COR-L47 (cell line): ENCODE measurements at regions not wholly inside any gene's neighbourhood (a gene's known extent, or its start where the extent isn't known, plus 50 kb on each side); places are given as distances from the start of the nearest gene placed in this dataset.
A peak's percentile ranks its signal among the peaks of the same experiment; 100 is the strongest.

Experiments
- DNase-seq: peaks from one replicate; lab custom pipeline; 2025; lab: John Stamatoyannopoulos, UW

DNA sequence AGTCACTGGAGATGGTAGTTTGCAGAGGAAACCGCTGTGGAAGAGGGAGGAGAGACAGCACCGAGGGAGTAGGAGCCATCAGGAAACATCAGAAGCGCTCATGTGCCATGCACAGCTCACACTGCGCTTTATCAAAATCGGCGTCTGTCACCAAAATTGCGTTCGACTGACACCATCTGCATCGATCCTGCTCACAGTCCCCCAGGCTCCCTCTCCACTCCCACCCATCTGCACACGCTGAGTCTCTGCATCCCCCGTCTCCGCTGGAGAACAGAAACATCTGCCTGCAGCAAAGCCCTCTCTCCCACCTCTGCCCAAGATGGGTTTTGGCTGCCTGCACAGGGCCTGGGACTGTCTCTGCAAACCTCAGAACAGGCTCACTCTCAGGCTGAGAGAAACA, 187.5 kb upstream of the RPL38 start:
- DNase-seq = no peak

- no peak for DNase-seq
Measured at GRCh38 chr17:74016461-74016860, 187.0 kb upstream of the RPL38 start.

DNA sequence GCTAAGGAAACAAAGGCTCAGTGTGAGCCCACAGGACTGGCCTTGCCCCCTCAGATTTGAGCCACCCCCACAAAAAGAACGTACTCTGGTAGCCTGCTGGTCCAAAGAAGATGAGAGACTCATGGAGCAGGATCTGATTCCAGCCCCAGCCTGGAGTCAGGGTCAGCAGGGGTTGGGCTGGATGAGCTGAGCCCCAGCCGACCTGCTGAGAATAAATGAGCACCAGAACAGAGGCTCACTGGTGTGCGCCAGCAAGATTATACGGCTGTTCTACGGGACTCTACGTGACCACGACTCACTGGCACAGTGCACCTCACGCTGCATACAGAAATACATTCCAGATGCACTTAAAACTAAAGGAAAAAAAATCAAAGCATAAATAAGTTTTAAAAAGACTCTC, 186.0 kb upstream of the RPL38 start:
- no peak for DNase-seq

GRCh38 chr17:74018115-74018514, 185.4 kb upstream of the RPL38 start:
- DNase-seq = no peak

DNA sequence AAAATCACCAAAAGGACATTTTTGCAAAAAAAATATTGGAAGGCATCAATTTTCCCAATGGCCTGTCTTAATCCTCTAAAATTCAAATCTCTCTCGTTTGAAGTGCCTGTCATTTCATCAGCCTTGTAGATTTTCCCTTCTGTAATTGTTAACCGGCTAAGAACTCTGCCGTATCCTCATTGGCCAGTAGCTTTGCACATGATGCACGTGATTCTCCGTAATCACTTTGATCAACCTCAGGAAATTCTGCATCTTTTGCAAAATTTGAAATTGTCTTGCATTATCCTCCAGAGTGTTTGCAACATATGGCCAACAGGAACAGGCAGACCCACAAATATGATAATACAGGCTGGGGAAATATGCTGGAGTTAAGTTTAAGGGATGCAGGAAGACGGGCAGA, 184.2 kb upstream of the RPL38 start:
- DNase-seq = no peak

GRCh38 chr17:74019860-74020259, 183.6 kb upstream of the RPL38 start:
- no peak for DNase-seq

GRCh38 chr17:74020522-74020921, 183.0 kb upstream of the RPL38 start:
- no peak for DNase-seq

DNA sequence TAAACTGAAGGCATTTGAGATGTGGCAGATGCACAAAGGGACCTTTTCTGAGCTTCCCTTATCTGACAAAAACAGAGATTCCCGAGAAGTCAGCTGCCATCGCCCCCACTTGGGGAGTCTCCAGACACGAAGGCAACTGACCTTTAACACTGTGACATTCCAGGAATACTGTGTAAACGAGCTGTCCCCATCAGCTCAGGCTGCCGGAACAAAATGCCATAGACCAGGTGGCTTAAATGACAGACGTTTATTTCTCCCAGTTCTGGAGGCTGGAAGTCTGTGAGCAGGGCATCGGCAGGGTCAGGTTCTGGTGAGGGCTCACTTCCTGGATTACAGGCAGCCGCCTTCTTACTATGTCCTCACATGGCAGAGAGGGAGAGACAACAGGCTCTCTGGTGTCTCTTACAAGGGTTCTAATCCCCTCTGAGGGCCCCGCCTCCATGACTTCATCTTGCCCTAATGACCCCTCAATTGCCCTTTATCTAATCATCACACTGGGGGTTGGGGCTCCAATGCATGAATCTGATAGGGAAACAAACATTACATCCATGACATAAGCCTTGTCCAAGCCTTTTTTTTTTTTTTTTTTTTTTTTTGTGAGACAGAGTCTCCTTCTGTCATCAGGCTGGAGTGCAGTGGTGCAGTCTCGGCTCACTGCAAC, 178.5 kb upstream of the RPL38 start:
- no peak for DNase-seq

DNA sequence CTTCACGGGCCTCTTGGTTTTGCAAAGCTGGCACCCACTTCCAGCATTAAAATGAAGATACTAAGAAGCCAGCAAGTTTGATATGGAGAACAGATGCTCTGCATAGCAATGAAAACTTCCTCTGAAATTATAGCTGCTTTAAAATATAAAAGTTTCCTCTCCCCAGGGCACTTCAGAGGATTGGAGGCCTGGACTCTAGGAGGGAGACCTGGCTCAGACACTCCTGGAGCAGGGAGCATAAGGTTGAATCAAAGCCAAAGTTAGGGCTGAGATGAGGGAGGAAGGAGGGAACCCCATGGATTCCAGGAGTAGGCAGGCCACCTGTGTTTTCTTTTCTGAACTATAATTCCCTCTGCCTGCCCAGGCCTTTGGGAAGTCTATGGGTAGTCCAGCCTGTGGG, 176.0 kb upstream of the RPL38 start:
- no peak for DNase-seq

DNA sequence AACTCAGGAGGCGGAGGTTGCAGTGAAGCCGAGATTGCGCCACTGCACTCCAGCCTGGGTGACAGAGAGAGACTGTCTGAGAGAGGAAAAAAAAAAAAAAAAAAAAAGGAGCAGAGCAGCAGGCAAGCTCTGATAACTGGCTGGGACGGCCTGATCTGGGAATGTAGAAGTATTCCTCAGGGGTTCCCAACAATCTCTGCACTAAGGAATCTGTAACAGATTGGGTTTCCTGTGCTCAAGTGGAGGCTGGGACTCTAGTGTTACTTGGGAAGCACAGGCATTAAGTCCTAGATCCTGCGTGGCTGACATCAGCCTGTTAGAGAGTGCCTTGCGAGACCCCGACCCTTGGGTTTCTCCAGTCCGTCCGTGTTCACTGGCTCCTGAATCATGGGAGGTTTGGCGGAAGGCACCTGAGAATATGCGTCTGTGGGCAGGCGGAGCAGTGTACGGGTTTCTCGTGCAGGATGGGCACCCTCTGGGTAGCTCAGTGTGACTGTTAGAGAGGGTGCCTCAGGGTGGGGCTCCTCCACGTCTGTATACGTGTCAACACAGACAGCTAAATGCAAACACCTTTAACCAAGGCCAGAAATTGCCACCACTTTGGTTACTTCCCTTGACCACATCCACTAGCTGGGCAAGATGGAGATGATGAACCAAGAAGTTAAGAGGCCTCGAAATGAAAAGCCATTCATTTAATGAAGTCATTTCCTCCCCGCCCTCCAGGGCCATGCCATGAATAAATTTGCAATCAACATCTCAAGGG, 174.9 kb upstream of the RPL38 start:
- DNase-seq = no peak

DNA sequence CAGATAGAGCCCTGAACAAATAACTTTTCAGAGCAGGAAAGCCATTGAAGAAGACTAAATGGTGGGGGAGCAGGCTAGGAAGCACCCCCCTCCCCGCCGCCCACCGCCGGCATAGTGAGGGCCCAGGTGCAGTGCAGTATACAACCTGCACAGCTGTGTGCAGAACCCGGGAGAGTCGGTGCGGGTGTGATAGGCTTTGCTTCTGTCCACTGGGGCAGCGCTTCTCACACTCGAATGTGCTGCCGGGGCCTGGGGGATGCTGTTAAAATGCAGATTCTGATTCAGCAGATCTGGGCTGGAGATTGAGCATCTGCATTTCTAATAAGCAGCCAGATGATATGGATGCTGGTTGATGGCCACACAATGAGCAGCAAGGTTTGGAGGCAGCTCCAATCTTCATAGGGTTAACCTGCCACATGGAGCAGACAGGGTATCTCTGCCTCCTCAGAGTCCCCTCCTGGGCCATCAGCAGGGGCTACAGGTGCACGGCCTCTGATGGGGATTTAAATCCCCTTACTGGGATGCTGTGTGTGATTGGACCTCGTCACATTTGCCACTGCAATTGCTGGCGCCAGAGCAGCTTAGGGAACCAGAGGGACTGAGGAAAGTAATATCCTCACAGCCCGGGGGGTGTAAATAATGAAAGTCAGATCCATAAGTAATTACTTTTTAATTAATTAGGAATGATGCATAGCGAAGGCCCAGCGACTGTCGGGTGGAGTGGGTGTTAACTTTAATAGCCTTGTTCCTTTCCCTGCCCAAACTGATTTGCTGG, 172.0 kb upstream of the RPL38 start:
- no peak for DNase-seq

GRCh38 chr17:74032222-74032621, 171.3 kb upstream of the RPL38 start:
- DNase-seq = no peak

GRCh38 chr17:74037320-74037719, 166.2 kb upstream of the RPL38 start:
- DNase-seq = peak; percentile 84

DNA sequence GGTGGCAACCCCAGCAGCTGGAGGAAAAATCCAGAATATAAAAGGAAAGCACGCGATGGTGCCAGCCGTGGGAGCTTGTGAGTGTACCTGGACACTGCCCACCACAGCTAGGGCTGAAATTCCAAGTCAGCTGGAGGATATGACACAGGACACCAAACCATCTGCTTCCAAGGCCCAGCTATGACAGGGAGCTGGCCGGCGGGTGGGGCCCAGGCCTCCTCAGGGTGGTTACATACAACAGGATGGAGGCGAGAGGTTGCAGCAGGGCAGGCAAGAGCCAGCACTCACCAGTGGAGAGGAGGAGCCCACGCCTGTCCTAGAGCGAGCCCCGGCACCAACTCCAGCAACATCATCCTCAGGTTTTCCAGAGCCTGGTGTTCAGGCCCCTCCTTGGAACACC, 163.2 kb upstream of the RPL38 start:
- DNase-seq = no peak

DNA sequence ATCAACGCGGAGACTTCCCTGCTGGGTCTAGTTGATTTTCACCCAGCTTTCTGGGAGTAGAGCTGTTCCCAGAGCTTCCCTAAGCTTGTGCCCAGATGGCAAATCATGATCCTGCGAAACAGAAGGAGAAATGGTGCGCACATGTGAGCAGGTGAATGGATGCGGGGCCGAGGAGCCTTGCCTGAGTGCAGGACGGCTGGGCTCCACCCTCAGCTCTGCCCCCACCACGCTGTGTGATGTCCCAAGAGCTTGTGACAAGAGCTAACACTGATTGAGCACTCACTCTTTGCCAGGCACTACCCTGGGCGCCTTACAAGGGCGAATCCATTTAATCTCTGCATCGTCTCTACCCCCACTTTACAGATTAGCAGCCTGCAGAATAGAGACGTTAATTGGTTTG, 162.7 kb upstream of the RPL38 start:
- DNase-seq = no peak

- DNase-seq = no peak
Measured at GRCh38 chr17:74041869-74042640, 161.4 kb upstream of the RPL38 start.

GRCh38 chr17:74042744-74043486, 160.6 kb upstream of the RPL38 start:
- DNase-seq = no peak

GRCh38 chr17:74043976-74044375, 159.5 kb upstream of the RPL38 start:
- DNase-seq = no peak

- DNase-seq = no peak
Measured at GRCh38 chr17:74045608-74046280, 157.7 kb upstream of the RPL38 start.

DNA sequence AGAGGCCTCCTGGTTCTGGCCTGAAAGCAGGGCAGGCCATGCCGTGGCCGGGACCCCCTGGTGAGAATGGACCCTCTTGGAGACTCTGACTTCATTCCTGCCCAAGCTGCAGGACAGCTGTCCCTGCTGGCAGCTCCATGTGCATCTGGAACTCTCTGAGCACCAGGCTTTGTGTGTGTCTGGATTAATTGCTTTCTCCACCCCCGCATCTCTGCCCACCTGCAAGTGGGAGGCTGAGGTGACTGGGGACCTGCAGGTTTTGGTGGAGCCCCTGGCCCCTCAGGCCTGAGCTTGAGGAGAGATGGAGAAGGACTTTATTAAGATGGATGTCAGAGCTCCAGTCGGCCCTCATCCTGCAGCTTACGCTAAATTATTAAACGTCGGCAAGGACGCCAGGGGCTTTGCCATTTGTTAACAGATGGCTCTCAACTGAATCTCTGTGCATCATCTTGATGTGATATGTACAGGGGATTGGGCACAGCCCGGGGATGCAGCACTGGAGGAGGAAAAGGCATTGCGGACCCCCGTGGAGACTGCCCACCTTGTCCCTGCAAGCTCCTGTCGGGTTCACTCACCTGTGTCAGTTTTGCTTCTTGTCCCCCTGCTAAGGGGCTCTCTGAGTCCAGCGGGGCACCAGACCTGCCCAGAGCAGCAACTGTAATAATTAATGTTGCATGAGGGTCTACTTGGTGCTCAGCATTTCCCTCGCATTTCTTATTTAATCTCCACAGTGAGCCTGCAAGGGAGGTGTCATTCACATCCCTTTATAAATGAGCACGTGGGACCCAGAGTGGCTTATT, 154.1 kb upstream of the RPL38 start:
- DNase-seq = no peak
